ENCODE measurements at regions not wholly inside any gene's neighbourhood (a gene's known extent, or its start where the extent isn't known, plus 50 kb on each side); places are given as distances from the start of the nearest gene placed in this dataset.
"Not testable (repeated sequence)": the region's sequence is repeated elsewhere in the genome, so short reads cannot be mapped to it uniquely, and the experiment has no call there.

DNA sequence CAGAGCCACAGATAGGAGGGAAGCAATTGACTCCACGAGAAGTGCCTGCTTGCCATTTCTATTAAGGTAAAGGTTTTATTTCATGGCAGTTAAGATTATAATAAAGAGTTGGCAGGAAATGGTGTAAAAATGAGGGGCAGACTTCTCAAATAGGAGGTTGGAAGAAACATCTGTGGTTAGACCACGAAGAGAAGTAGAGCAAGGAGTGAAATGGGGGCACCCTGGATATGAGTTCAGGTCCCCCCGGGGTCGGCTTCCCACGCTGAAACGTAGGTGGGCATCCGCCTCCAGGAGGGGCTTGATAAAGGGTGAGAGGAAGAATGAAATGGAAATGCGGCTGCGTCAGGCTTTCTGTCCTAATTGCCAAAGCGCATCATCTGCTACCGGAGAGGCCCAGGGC is 209.1 kb downstream of the MAF start:
- DNase-seq (ENCODE audit: low read depth): no peak
- no peak for TF ChIP-seq CTCF (conservative IDR thresholded peaks at IDR 0.05; ENCODE audit: low read depth, low read length)
- no peak overlapping the region for H3K4me3 ChIP-seq (ENCODE audit: low read depth, low read length)

DNA sequence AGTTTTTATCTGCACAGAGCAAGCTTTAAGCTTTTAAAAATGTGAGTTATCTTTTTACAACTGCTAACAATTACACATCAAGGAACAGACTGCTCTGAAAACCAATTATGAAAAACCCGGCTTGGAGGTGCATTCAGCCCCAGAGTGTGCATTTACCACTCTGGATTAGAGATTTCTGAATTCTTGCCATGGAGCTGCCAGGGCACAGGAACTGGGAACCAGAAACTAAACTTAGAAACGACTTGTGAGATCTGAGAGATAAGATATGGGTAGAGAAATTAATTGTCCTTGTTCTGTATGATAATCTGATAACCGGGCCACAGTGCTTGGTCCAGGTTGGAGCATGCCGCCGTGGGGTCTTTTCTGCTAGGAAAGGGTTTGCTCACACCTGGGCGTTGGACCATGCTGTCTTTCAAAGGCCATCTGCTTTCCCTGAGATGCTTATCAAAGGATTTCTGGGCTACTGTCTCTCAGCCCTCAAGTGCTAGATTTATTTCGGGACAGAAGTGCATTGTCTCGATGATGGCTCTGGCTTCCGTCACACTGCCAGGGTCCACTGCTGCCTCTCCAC is 210.0 kb downstream of the MAF start:
- no peak for TF ChIP-seq CTCF (conservative IDR thresholded peaks at IDR 0.05; ENCODE audit: low read depth, low read length)
- no peak overlapping the region for H3K4me3 ChIP-seq (ENCODE audit: low read depth, low read length)
- DNase-seq (ENCODE audit: low read depth): no peak

GRCh38 chr16:79388396-79388795 is 212.1 kb downstream of the MAF start:
- no peak for DNase-seq (ENCODE audit: low read depth)
- no peak overlapping the region for H3K4me3 ChIP-seq (ENCODE audit: low read depth, low read length)
- no peak for TF ChIP-seq CTCF (conservative IDR thresholded peaks at IDR 0.05; ENCODE audit: low read depth, low read length)

- no peak for TF ChIP-seq CTCF (conservative IDR thresholded peaks at IDR 0.05; ENCODE audit: low read depth, low read length)
- no peak for DNase-seq (ENCODE audit: low read depth)
- no peak overlapping the region for H3K4me3 ChIP-seq (ENCODE audit: low read depth, low read length)
Measured at GRCh38 chr16:79386299-79386698, 214.2 kb downstream of the MAF start.

DNA sequence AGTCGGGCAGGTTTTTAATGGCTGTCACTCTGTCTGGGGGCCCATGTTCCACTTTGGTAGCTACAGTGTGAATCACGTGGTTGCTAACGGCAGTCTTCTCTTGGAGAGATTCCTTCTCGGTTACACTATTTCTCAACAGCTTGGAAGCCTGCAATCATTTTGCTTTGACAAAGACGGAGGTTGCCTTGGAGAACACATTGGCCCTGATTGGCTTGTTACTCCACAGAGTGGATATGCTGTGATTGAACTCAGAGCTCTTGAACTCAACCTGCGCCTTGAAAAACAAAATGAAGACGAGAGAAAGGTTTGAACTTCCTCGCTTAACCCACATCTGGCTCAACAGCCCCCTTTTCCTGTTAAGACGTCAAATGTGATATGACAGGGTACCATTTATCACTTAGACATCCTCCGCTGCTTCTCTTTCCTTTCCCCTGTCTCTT is 218.9 kb downstream of the MAF start:
- no peak for TF ChIP-seq CTCF (conservative IDR thresholded peaks at IDR 0.05; ENCODE audit: low read depth, low read length)
- H3K4me3 ChIP-seq (ENCODE audit: low read depth, low read length): no peak overlapping the region
- no peak for DNase-seq (ENCODE audit: low read depth)

- H3K4me3 ChIP-seq (ENCODE audit: low read depth, low read length): no peak overlapping the region
- no peak for DNase-seq (ENCODE audit: low read depth)
- TF ChIP-seq CTCF (conservative IDR thresholded peaks at IDR 0.05; ENCODE audit: low read depth, low read length): no peak
Measured at GRCh38 chr16:79380995-79381602, 219.4 kb downstream of the MAF start.

DNA sequence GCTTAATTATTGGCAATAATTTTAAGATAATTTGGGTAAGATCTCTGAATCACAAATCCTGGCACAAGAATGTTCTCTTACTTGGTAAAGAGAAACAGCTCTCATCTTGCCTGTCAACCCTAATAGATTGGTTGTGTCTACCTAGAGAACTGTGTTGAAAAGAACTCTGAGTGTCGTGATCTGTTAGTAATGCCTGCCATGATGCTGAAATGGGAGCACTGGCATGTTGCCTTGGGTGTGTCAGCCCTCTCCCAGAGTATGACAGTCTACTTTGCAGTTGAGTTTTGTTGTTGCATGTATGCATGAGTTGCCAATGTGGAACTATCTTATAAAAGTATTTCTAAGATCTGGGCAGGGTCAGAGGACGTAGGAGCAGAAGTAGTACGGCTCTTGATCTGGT is 221.4 kb downstream of the MAF start:
- H3K4me3 ChIP-seq (ENCODE audit: low read depth, low read length): no peak overlapping the region
- DNase-seq (ENCODE audit: low read depth): no peak
- TF ChIP-seq CTCF (conservative IDR thresholded peaks at IDR 0.05; ENCODE audit: low read depth, low read length): no peak

DNA sequence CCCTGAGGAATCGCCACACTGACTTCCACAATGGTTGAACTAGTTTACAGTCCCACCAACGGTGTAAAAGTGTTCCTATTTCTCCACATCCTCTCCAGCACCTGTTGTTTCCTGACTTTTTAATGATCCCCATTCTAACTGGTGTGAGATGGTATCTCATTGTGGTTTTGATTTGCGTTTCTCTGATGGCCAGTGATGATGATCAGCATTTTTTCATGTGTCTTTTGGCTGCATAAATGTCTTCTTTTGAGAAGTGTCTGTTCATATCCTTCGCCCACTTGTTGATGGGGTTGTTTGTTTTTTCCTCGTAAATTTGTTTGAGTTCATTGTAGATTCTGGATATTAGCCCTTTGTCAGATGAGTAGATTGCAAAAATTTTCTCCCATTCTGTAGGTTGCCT is 223.5 kb downstream of the MAF start:
- not testable (repeated sequence) for H3K4me3 ChIP-seq (ENCODE audit: low read depth, low read length); DNase-seq (ENCODE audit: low read depth)

All from epithelial cell of proximal tubule (primary cell).